Astrocyte of the hippocampus (primary cell): ENCODE measurements at regions not wholly inside any gene's neighbourhood (a gene's known extent, or its start where the extent isn't known, plus 50 kb on each side); places are given as distances from the start of the nearest gene placed in this dataset.

Experiments used
- DNase-seq: peaks from one replicate; pipeline ENCODE4 v3.0.0; 2011; ENCODE audit warnings: low read depth, low spot score

- no peak for DNase-seq
Measured at GRCh38 chr10:61356354-61356753, 96.8 kb downstream of the TMEM26 start.

GRCh38 chr10:61355211-61355610 is 98.0 kb downstream of the TMEM26 start:
- DNase-seq, result no peak

- DNase-seq, result no peak
Measured at GRCh38 chr10:61354401-61354975, 98.7 kb downstream of the TMEM26 start.

- DNase-seq, result no peak
Measured at GRCh38 chr10:61350794-61351193, 102.4 kb downstream of the TMEM26 start.

GRCh38 chr10:61350068-61350467 is 103.1 kb downstream of the TMEM26 start:
- no peak for DNase-seq

- DNase-seq, result no peak
Measured at GRCh38 chr10:61346796-61347413, 106.3 kb downstream of the TMEM26 start.

GRCh38 chr10:61343796-61344195 is 109.4 kb downstream of the TMEM26 start:
- peak; percentile 42 for DNase-seq

GRCh38 chr10:61342858-61343572 is 110.2 kb downstream of the TMEM26 start:
- no peak for DNase-seq

GRCh38 chr10:61341008-61341407 is 112.2 kb downstream of the TMEM26 start:
- DNase-seq, result no peak

GRCh38 chr10:61338146-61338545 is 115.0 kb downstream of the TMEM26 start:
- no peak for DNase-seq

- DNase-seq, result no peak
Measured at GRCh38 chr10:61337741-61338140, 115.4 kb downstream of the TMEM26 start.

- DNase-seq, result no peak
Measured at GRCh38 chr10:61336831-61337230, 116.3 kb downstream of the TMEM26 start.

GRCh38 chr10:61335359-61335758 is 117.8 kb downstream of the TMEM26 start:
- DNase-seq, result no peak

- DNase-seq, result peak; percentile 17
Measured at GRCh38 chr10:61332581-61332980, 120.6 kb downstream of the TMEM26 start.

- DNase-seq, result no peak
Measured at GRCh38 chr10:61330669-61331068, 122.5 kb downstream of the TMEM26 start.

- DNase-seq, result no peak
Measured at GRCh38 chr10:61329854-61330253, 123.3 kb downstream of the TMEM26 start.

GRCh38 chr10:61325223-61325960 is 127.8 kb downstream of the TMEM26 start:
- DNase-seq, result no peak

GRCh38 chr10:61323726-61324125 is 129.5 kb downstream of the TMEM26 start:
- no peak for DNase-seq

GRCh38 chr10:61321041-61321857 is 131.9 kb downstream of the TMEM26 start:
- DNase-seq, result no peak

- no peak for DNase-seq
Measured at GRCh38 chr10:61320257-61320587, 133.0 kb downstream of the TMEM26 start.

GRCh38 chr10:61319386-61320256 is 133.6 kb downstream of the TMEM26 start:
- peak; percentile 9 for DNase-seq
